Stimulated activated CD8-positive, alpha-beta memory T cell treated with anti-CD3 and anti-CD28 coated beads, Interleukin-12 subunit alpha, Interleukin-12 subunit beta, amount 100 ng/mL, for 24 hours (primary cell): ENCODE measurements at regions not wholly inside any gene's neighbourhood (a gene's known extent, or its start where the extent isn't known, plus 50 kb on each side); places are given as distances from the start of the nearest gene placed in this dataset.

ENCODE experiments used
- DNase-seq: peaks from one replicate; pipeline ENCODE4 v3.0.0-alpha.2; 2020; ENCODE audit errors: extremely low read depth

GRCh38 chr2:237269138-237269875, 144.7 kb downstream of the COL6A3 start:
- DNase-seq: no peak

GRCh38 chr2:237270520-237270919, 143.4 kb downstream of the COL6A3 start:
- DNase-seq: no peak

- DNase-seq: no peak
These were observed 142.0 kb downstream of the COL6A3 start for GRCh38 chr2:237271698-237272652.
